GM12878 (cell line): ENCODE measurements at regions not wholly inside any gene's neighbourhood (a gene's known extent, or its start where the extent isn't known, plus 50 kb on each side); places are given as distances from the start of the nearest gene placed in this dataset.

Experiments
- ATAC-seq: fragments of 200-7000 bp; cut with Tn5 transposase; 3 replicates; pipeline ENCODE4 v1.9.1; 2020; ENCODE audit warnings: mild to moderate bottlenecking, moderate library complexity
- BruUV-seq: library from RNA; stranded (reverse); fragments of 400-500 nt; replicated peaks from 2 replicates; lab custom pipeline; 2021; lab: Mats Ljungman, UMichigan
- CTCF ChIA-PET: fragments of 300-600 bp; sonication (Branson Sonifier 250); formaldehyde crosslinking; extraction: SDS; loops from one replicate; lab custom pipeline; 2021; ENCODE audit warnings: inconsistent platforms; lab: Yijun Ruan, JAX
- POLR2A ChIA-PET: fragments of 350-600 bp; formaldehyde crosslinking; extraction: SDS; loops from one replicate; lab custom pipeline; 2021; ENCODE audit warnings: inconsistent platforms; lab: Charles Lee
- RAD21 ChIA-PET: fragments of 300-600 bp; sonication (Branson Sonifier 250); formaldehyde crosslinking; loops from one replicate; lab custom pipeline; 2023; ENCODE audit warnings: antibody characterized with exemption; ENCODE audit not compliant: unreplicated experiment; lab: Charles Lee
- SMC1A ChIA-PET: fragments of 300-600 bp; sonication (Branson Sonifier 250); formaldehyde crosslinking; loops from one replicate; lab custom pipeline; 2023; ENCODE audit not compliant: unreplicated experiment, uncharacterized antibody; lab: Charles Lee
- DNase-seq: peaks from one replicate; pipeline ENCODE4 v3.0.0-alpha.2; 2011; ENCODE audit warnings: low read depth, low spot score
- FAIRE-seq: peaks from 3 replicates; lab custom pipeline; 2011; peaks lifted over from hg19 to GRCh38; lab: Jason Lieb, UNC
- H2AFZ ChIP-seq: 2 replicates; pipeline ENCODE4 v1.6.0; 2011; ENCODE audit warnings: low read depth, low read length, control low read depth; ENCODE audit not compliant: control insufficient read depth
- H3K27ac ChIP-seq: 2 replicates; pipeline ENCODE4 v1.5.1; 2011; ENCODE audit warnings: control low read depth; ENCODE audit not compliant: control insufficient read depth, insufficient read depth
- H3K27me3 ChIP-seq, 2 experiments: replicated peaks in 1 of 2; 2 replicates each; pipeline versions ENCODE4 v1.6.0 to v1.6.1; 2011; ENCODE audit warnings: low read length in 1 of 2; ENCODE audit not compliant: control insufficient read depth in 2 of 2, insufficient read depth in 2 of 2
- H3K36me3 ChIP-seq, 2 experiments: 2 replicates each; pipeline ENCODE4 v1.5.1; 2011; ENCODE audit warnings: low read length in 1 of 2; ENCODE audit not compliant: control insufficient read depth in 2 of 2, insufficient read depth in 2 of 2
- H3K4me1 ChIP-seq: 2 replicates; pipeline ENCODE4 v1.6.1; 2011; ENCODE audit warnings: mild to moderate bottlenecking, low read length, moderate library complexity, mixed read lengths; ENCODE audit not compliant: control insufficient read depth, insufficient read depth
- H3K4me2 ChIP-seq: 2 replicates; pipeline ENCODE4 v1.6.0; 2011; ENCODE audit warnings: control low read depth; ENCODE audit not compliant: control insufficient read depth, insufficient read depth
- H3K4me3 ChIP-seq: fragments of 200-600 bp; sonication (generic); 2 replicates; pipeline ENCODE4 v1.5.1; 2016
- H3K79me2 ChIP-seq: 2 replicates; pipeline ENCODE4 v1.6.0; 2011; ENCODE audit warnings: low read length; ENCODE audit not compliant: control insufficient read depth, insufficient read depth
- H3K9ac ChIP-seq: 2 replicates; pipeline ENCODE4 v1.8.0; 2011; ENCODE audit warnings: low read length, control low read depth, mixed read lengths; ENCODE audit not compliant: control insufficient read depth, insufficient read depth
- H3K9me3 ChIP-seq: replicated peaks from 3 replicates; pipeline ENCODE4 v1.5.1; 2011; ENCODE audit warnings: mild to moderate bottlenecking, low read length; ENCODE audit not compliant: control insufficient read depth, insufficient read depth
- H4K20me1 ChIP-seq: 2 replicates; pipeline ENCODE4 v1.6.0; 2011; ENCODE audit not compliant: control insufficient read depth, insufficient read depth
- CHD1 ChIP-seq: IDR thresholded peaks from 2 replicates; pipeline ENCODE4 v1.6.1; 2012; ENCODE audit warnings: low read depth, low read length, improper control_type of control experiment
- E2F8 ChIP-seq: fragments of 450-650 bp; IDR thresholded peaks from 2 replicates; pipeline ENCODE4 v1.6.1; 2018; ENCODE audit warnings: mild to moderate bottlenecking, low read depth, moderate library complexity; ENCODE audit not compliant: partially characterized antibody
- GATAD2B ChIP-seq: fragments of 450-650 bp; conservative IDR thresholded peaks from 2 replicates; pipeline ENCODE4 v1.6.1; 2017; ENCODE audit warnings: low read depth, mild to moderate bottlenecking, moderate library complexity
- ZBTB11 ChIP-seq: fragments of 450-650 bp; formaldehyde crosslinking; IDR thresholded peaks from 2 replicates; pipeline ENCODE4 v1.5.0; 2022; ENCODE audit warnings: mild to moderate bottlenecking, missing genetic modification characterization
- ZBTB33 ChIP-seq: fragments of 450-650 bp; IDR thresholded peaks from 2 replicates; pipeline ENCODE4 v1.6.1; 2017; ENCODE audit warnings: mild to moderate bottlenecking
- WGBS: methylation state at CpG from one replicate; pipeline ENCODE4 v1.1.6; 2016; ENCODE audit warnings: low lambda C conversion rate; ENCODE audit not compliant: insufficient replicate concordance, insufficient coverage; ENCODE audit errors: missing lambda C conversion rate; 5-methylcytosine and 5-hydroxymethylcytosine counted together
- in situ Hi-C: fragments of 300-500 bp; cut with MboI; formaldehyde crosslinking; loops from 9 replicates; pipeline ENCODE4 v1.14.3; 2018; ENCODE audit warnings: mixed read lengths
- intact Hi-C: fragments of 100-400 bp; cut with micrococcal nuclease; formaldehyde crosslinking; loops from one replicate; pipeline ENCODE4 v1.14.2; 2022; ENCODE audit not compliant: unreplicated experiment

- TF ChIP-seq E2F8 (no peak), CHD1 (no peak), GATAD2B (no peak)
Measured at GRCh38 chr18:44513233-44513632, 167.5 kb upstream of the SETBP1 start (continued).

- TF ChIP-seq ZBTB11 (CRISPR knock-in tag): no peak
- no peak for TF ChIP-seq ZBTB33
- FAIRE-seq: no peak
- Histone ChIP-seq H3K4me3 (no peak overlapping the region), H3K36me3 (no peaks in the 10 kb centered on the region), H3K9me3 (no peaks in the 10 kb centered on the region), H3K27ac (no peak overlapping the region), H3K79me2 (no peaks in the 10 kb centered on the region), H3K27me3 (no peaks in the 10 kb centered on the region; a peak in 1 of 4 replicates), H4K20me1 (no peaks in the 10 kb centered on the region), H3K9ac (no peak overlapping the region), H2AFZ (no peak overlapping the region), H3K4me2 (no peak overlapping the region), H3K4me1 (no peaks in the 10 kb centered on the region)
- RAD21 ChIA-PET: no interaction called here
- BruUV-seq: no TSS peak
- ATAC-seq: no peak
- DNase-seq: no peak
- in situ Hi-C loops (no loop called here), intact Hi-C loops (no loop called here)
- CTCF ChIA-PET: interaction anchor here (1.6 kb wide), 1 partner anchor 699 kb away, joined by 5 read pairs; no protein-coding TSS in a partner anchor
- POLR2A ChIA-PET: no interaction called here
- WGBS: 3% methylated on average over 1 of the region's 1 CpG
- SMC1A ChIA-PET: interaction anchor here (1.0 kb wide), 1 partner anchor 29 kb away, joined by 3 read pairs; no protein-coding TSS in a partner anchor
Measured at GRCh38 chr18:44514106-44514505, 166.6 kb upstream of the SETBP1 start.
